ENCODE measurements at regions not wholly inside any gene's neighbourhood (a gene's known extent, or its start where the extent isn't known, plus 50 kb on each side); places are given as distances from the start of the nearest gene placed in this dataset.

DNA sequence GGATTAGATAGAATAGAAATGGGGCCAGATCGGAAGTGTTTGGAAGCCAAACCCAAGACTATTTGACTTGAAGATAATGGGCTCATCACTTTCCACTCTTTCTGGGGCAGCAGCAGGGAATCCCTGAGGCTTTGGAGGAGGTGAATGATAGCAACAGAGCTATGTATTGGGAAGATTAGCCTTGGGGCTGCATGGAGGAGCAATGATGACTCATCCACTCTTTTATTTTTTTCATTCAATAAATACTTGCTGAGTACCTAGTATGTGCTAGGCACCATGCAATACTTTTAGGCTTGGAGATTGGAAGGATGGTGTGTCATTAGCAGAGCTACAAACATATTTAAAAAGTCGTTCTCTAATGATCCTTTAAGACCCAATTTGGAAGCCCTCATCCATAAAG, 166.9 kb upstream of the FOXD3 start:
- Histone ChIP-seq H3K36me3 (no peaks in the 10 kb centered on the region), H3K27me3 (peaks cover 0 to 8% (median 0%) of the 10 kb centered on the region in 4 donors), H3K4me1 (no peaks in the 10 kb centered on the region), H3K4me3 (no peak overlapping the region), H3K27ac (replicated peaks in 1 of 4) (no peak overlapping the region), H3K9me3 (no peaks in the 10 kb centered on the region)
- TF ChIP-seq EP300 (IDR thresholded peaks at IDR 0.05) (no peak), POLR2A (IDR thresholded peaks at IDR 0.05; ENCODE audit: low read depth) (no peak), POLR2AphosphoS5 (IDR thresholded peaks at IDR 0.05) (no peak)
- TF ChIP-seq, protein P1, sequence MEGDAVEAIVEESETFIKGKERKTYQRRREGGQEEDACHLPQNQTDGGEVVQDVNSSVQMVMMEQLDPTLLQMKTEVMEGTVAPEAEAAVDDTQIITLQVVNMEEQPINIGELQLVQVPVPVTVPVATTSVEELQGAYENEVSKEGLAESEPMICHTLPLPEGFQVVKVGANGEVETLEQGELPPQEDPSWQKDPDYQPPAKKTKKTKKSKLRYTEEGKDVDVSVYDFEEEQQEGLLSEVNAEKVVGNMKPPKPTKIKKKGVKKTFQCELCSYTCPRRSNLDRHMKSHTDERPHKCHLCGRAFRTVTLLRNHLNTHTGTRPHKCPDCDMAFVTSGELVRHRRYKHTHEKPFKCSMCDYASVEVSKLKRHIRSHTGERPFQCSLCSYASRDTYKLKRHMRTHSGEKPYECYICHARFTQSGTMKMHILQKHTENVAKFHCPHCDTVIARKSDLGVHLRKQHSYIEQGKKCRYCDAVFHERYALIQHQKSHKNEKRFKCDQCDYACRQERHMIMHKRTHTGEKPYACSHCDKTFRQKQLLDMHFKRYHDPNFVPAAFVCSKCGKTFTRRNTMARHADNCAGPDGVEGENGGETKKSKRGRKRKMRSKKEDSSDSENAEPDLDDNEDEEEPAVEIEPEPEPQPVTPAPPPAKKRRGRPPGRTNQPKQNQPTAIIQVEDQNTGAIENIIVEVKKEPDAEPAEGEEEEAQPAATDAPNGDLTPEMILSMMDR (IDR thresholded peaks at IDR 0.05), result no peak
- intact Hi-C loops (cut with DNase I), result no loop called here
- DNase-seq (ENCODE audit: extremely low spot score), result no peak
- 85% methylated on average over 2 of the region's 2 CpGs for WGBS

DNA sequence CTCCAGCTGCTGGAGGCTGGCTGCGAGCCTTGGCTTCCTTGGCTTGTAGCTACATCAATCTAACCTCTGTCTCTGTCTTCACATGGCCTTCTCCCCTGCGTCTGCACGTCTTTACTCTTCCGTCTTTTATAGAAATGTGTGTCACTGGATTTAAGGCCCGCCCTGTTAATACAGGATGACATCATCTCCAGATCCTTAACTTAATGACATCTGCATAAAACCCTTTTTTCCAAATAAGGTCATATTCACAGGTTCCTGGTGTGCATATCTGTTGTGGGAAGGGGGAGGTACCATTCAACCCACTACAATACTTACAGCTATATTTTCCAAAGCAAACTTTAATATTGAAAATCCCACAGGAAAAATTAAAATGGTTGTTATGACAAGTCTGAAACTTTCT, 165.3 kb upstream of the FOXD3 start:
- Histone ChIP-seq H3K27me3 (peaks cover 0 to 3% (median 0%) of the 10 kb centered on the region in 4 donors), H3K36me3 (no peaks in the 10 kb centered on the region), H3K27ac (replicated peaks in 1 of 4) (no peak overlapping the region), H3K4me3 (no peak overlapping the region), H3K9me3 (no peaks in the 10 kb centered on the region), H3K4me1 (no peaks in the 10 kb centered on the region)
- intact Hi-C loops (cut with DNase I), result no loop called here
- 85% methylated on average over 5 of the region's 5 CpGs for WGBS
- no peak for DNase-seq (ENCODE audit: extremely low spot score)
- TF ChIP-seq POLR2A (IDR thresholded peaks at IDR 0.05; ENCODE audit: low read depth) (no peak), POLR2AphosphoS5 (IDR thresholded peaks at IDR 0.05) (no peak), EP300 (IDR thresholded peaks at IDR 0.05) (no peak)
- TF ChIP-seq, protein P1 (IDR thresholded peaks at IDR 0.05), result no peak

GRCh38 chr1:63169057-63169456, 153.3 kb upstream of the FOXD3 start:
- intact Hi-C loops (cut with DNase I), result no loop called here
- Histone ChIP-seq H3K4me3 (no peak overlapping the region), H3K9me3 (no peaks in the 10 kb centered on the region), H3K36me3 (no peaks in the 10 kb centered on the region), H3K27me3 (peaks cover 0 to 6% (median 0%) of the 10 kb centered on the region in 4 donors), H3K4me1 (no peaks in the 10 kb centered on the region), H3K27ac (replicated peaks in 1 of 4) (no peak overlapping the region)
- TF ChIP-seq, protein P1 (IDR thresholded peaks at IDR 0.05), result no peak
- TF ChIP-seq POLR2AphosphoS5 (IDR thresholded peaks at IDR 0.05) (no peak), POLR2A (IDR thresholded peaks at IDR 0.05; ENCODE audit: low read depth) (no peak), EP300 (IDR thresholded peaks at IDR 0.05) (no peak)
- WGBS, result 71% methylated on average over 6 of the region's 6 CpGs
- DNase-seq (ENCODE audit: extremely low spot score), result no peak

DNA sequence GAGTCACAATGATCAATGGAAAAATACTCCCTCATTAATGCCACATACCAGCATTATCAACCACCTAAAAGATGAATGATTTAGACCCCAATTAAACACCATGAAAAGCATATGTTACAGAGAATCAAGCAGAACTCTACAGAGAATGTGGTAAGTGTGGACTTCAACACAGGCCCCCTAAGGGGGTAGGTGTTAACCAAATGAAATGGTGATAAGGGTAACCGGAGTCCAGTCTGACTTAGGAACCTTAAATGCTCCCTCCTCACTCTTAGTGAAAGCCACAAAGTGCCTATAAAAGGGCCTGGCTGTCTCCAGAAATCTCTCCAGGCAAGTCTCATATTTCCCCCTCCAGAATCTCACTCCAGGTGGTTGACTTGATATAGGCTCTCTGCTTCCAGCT, 149.2 kb upstream of the FOXD3 start:
- no peak for DNase-seq (ENCODE audit: extremely low spot score)
- no peaks in the 10 kb centered on the region for H3K9me3 ChIP-seq
- intact Hi-C loops (cut with DNase I), result no loop called here
- TF ChIP-seq POLR2A (IDR thresholded peaks at IDR 0.05; ENCODE audit: low read depth) (no peak), POLR2AphosphoS5 (IDR thresholded peaks at IDR 0.05) (no peak), EP300 (IDR thresholded peaks at IDR 0.05) (no peak)
- TF ChIP-seq, protein P1 (IDR thresholded peaks at IDR 0.05), result no peak
- H3K36me3 ChIP-seq, result no peaks in the 10 kb centered on the region
- no peaks in the 10 kb centered on the region for H3K4me1 ChIP-seq
- no peak overlapping the region for H3K27ac ChIP-seq (replicated peaks in 1 of 4)
- peaks cover 0 to 6% (median 0%) of the 10 kb centered on the region in 4 donors for H3K27me3 ChIP-seq
- WGBS, result 56% methylated on average over 1 of the region's 1 CpG
- no peak overlapping the region for H3K4me3 ChIP-seq

- no peak for TF ChIP-seq POLR2AphosphoS5 (IDR thresholded peaks at IDR 0.05)
- no peak for TF ChIP-seq POLR2A (IDR thresholded peaks at IDR 0.05; ENCODE audit: low read depth)
- TF ChIP-seq EP300 (IDR thresholded peaks at IDR 0.05), result no peak
- TF ChIP-seq, protein P1 (IDR thresholded peaks at IDR 0.05), result no peak
- intact Hi-C loops (cut with DNase I), result no loop called here
- Histone ChIP-seq H3K27ac (replicated peaks in 1 of 4) (no peak overlapping the region), H3K27me3 (peaks cover 0 to 3% (median 0%) of the 10 kb centered on the region in 4 donors), H3K4me3 (no peak overlapping the region), H3K9me3 (no peaks in the 10 kb centered on the region), H3K4me1 (no peaks in the 10 kb centered on the region), H3K36me3 (no peaks in the 10 kb centered on the region)
- WGBS, result 24% methylated on average over 1 of the region's 1 CpG
- DNase-seq (ENCODE audit: extremely low spot score), result no peak
Observed at GRCh38 chr1:63189677-63190076, 132.7 kb upstream of the FOXD3 start.
